ENCODE measurements at regions not wholly inside any gene's neighbourhood (a gene's known extent, or its start where the extent isn't known, plus 50 kb on each side); places are given as distances from the start of the nearest gene placed in this dataset.

- intact Hi-C loops (cut with DNase I; ENCODE audit: low total_unique reads): no loop called here
- no peaks in the 10 kb centered on the region for H3K27me3 ChIP-seq
- TF ChIP-seq POLR2A (IDR thresholded peaks at IDR 0.05): no peak
- TF ChIP-seq, protein P1, sequence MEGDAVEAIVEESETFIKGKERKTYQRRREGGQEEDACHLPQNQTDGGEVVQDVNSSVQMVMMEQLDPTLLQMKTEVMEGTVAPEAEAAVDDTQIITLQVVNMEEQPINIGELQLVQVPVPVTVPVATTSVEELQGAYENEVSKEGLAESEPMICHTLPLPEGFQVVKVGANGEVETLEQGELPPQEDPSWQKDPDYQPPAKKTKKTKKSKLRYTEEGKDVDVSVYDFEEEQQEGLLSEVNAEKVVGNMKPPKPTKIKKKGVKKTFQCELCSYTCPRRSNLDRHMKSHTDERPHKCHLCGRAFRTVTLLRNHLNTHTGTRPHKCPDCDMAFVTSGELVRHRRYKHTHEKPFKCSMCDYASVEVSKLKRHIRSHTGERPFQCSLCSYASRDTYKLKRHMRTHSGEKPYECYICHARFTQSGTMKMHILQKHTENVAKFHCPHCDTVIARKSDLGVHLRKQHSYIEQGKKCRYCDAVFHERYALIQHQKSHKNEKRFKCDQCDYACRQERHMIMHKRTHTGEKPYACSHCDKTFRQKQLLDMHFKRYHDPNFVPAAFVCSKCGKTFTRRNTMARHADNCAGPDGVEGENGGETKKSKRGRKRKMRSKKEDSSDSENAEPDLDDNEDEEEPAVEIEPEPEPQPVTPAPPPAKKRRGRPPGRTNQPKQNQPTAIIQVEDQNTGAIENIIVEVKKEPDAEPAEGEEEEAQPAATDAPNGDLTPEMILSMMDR (IDR thresholded peaks at IDR 0.05 in 4 of 5, conservative IDR thresholded peaks at IDR 0.05 in 1 of 5): no peak
- H3K9me3 ChIP-seq: no peaks in the 10 kb centered on the region
- no peak overlapping the region for H3K4me3 ChIP-seq
- no peaks in the 10 kb centered on the region for H3K36me3 ChIP-seq
- DNase-seq (no peak), ATAC-seq (no peak)
- peaks cover 0 to 6% of the 10 kb centered on the region in 2 donors for H3K4me1 ChIP-seq
- in situ Hi-C loops (cut with MboI; ENCODE audit: low sequenced_read_pairs in 4 of 4): no loop called here
- no peak overlapping the region for H3K27ac ChIP-seq
Measured at GRCh38 chr2:21822505-21822904, 698.7 kb downstream of the TDRD15 start.

DNA sequence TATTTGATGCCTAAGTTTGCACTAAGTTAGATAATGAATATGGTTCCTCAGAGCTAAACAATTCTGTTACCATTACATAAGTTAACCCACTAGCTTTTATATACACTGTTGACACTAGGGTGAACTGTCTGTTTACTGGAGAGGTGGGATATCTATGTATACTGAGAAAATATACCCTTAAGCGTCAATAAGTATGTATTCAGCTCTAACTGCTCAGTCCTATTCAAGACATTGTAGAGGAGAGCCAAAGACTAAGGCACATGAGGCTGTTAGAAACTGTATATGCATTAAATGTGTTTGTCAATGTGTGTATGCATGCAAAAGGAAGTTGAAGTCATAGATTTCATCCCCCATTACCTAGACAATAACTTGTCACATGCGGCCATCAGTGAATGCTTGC, 710.0 kb downstream of the TDRD15 start:
- no peaks in the 10 kb centered on the region for H3K4me1 ChIP-seq
- DNase-seq (no peak), ATAC-seq (no peak)
- H3K27me3 ChIP-seq: no peaks in the 10 kb centered on the region
- H3K27ac ChIP-seq: no peak overlapping the region
- no peaks in the 10 kb centered on the region for H3K9me3 ChIP-seq
- H3K4me3 ChIP-seq: no peak overlapping the region
- in situ Hi-C loops (cut with MboI; ENCODE audit: low sequenced_read_pairs in 4 of 4): no loop called here
- TF ChIP-seq, protein P1 (IDR thresholded peaks at IDR 0.05 in 4 of 5, conservative IDR thresholded peaks at IDR 0.05 in 1 of 5): no peak
- no peak for TF ChIP-seq POLR2A (IDR thresholded peaks at IDR 0.05)
- no peaks in the 10 kb centered on the region for H3K36me3 ChIP-seq
- intact Hi-C loops (cut with DNase I; ENCODE audit: low total_unique reads): no loop called here

GRCh38 chr2:21836261-21836660, 712.5 kb downstream of the TDRD15 start:
- TF ChIP-seq, protein P1 (IDR thresholded peaks at IDR 0.05 in 4 of 5, conservative IDR thresholded peaks at IDR 0.05 in 1 of 5): no peak
- no peak for TF ChIP-seq POLR2A (IDR thresholded peaks at IDR 0.05)

GRCh38 chr2:21836719-21837118, 713.0 kb downstream of the TDRD15 start:
- intact Hi-C loops (cut with DNase I; ENCODE audit: low total_unique reads): no loop called here
- TF ChIP-seq POLR2A (IDR thresholded peaks at IDR 0.05): no peak

More at GRCh38 chr2:21836261-21836660, 712.5 kb downstream of the TDRD15 start:
- intact Hi-C loops (cut with DNase I; ENCODE audit: low total_unique reads) (no loop called here), in situ Hi-C loops (cut with MboI; ENCODE audit: low sequenced_read_pairs in 4 of 4) (no loop called here)
- no peaks in the 10 kb centered on the region for H3K27me3 ChIP-seq
- H3K27ac ChIP-seq: no peak overlapping the region
- no peaks in the 10 kb centered on the region for H3K9me3 ChIP-seq
- H3K4me1 ChIP-seq: no peaks in the 10 kb centered on the region
- DNase-seq (no peak), ATAC-seq (no peak)
- H3K36me3 ChIP-seq: no peaks in the 10 kb centered on the region
- no peak overlapping the region for H3K4me3 ChIP-seq

GRCh38 chr2:21837168-21837960, 713.6 kb downstream of the TDRD15 start:
- Histone ChIP-seq H3K4me1 (no peaks in the 10 kb centered on the region), H3K36me3 (no peaks in the 10 kb centered on the region), H3K9me3 (no peaks in the 10 kb centered on the region), H3K27ac (no peak overlapping the region), H3K27me3 (no peaks in the 10 kb centered on the region), H3K4me3 (no peak overlapping the region)
- ATAC-seq: no peak
- intact Hi-C loops (cut with DNase I; ENCODE audit: low total_unique reads): no loop called here
- TF ChIP-seq POLR2A (IDR thresholded peaks at IDR 0.05): no peak
- TF ChIP-seq, protein P1 (IDR thresholded peaks at IDR 0.05 in 4 of 5, conservative IDR thresholded peaks at IDR 0.05 in 1 of 5): no peak
- in situ Hi-C loops (cut with MboI; ENCODE audit: low sequenced_read_pairs in 4 of 4): no loop called here
- DNase-seq: no peak

More at GRCh38 chr2:21836719-21837118, 713.0 kb downstream of the TDRD15 start:
- in situ Hi-C loops (cut with MboI; ENCODE audit: low sequenced_read_pairs in 4 of 4): no loop called here
- ATAC-seq (no peak), DNase-seq (no peak)
- Histone ChIP-seq H3K36me3 (no peaks in the 10 kb centered on the region), H3K9me3 (no peaks in the 10 kb centered on the region), H3K4me3 (no peak overlapping the region), H3K27me3 (no peaks in the 10 kb centered on the region), H3K4me1 (no peaks in the 10 kb centered on the region), H3K27ac (no peak overlapping the region)

Data from gastrocnemius medialis (tissue), 4 donors.